ENCODE measurements at regions not wholly inside any gene's neighbourhood (a gene's known extent, or its start where the extent isn't known, plus 50 kb on each side); places are given as distances from the start of the nearest gene placed in this dataset.

- Histone ChIP-seq H3F3A (ENCODE audit: control insufficient read depth, insufficient read depth) (no peaks in the 10 kb centered on the region), H3K4me1 (ENCODE audit: control insufficient read depth, low read length) (no peaks in the 10 kb centered on the region), H4K20me1 (ENCODE audit: control insufficient read depth, insufficient read depth, low read depth, low read length) (no peaks in the 10 kb centered on the region), H3K27me3 (ENCODE audit: control insufficient read depth, low read length) (no peaks in the 10 kb centered on the region), H3K27ac (ENCODE audit: low read depth, low read length) (no peak overlapping the region), H3K9me3 (ENCODE audit: control insufficient read depth, insufficient read depth, low read length) (no peaks in the 10 kb centered on the region; the same call in 1 of the 2 replicates), H3K4me3 (ENCODE audit: low read length) (no peak overlapping the region), H3K79me2 (ENCODE audit: control insufficient read depth, low read length) (no peaks in the 10 kb centered on the region), H3K36me3 (ENCODE audit: control insufficient read depth, low read length) (no peaks in the 10 kb centered on the region), H3K9me2 (replicated peaks; ENCODE audit: control insufficient read depth, low read length) (no peaks in the 10 kb centered on the region), H3K4me2 (ENCODE audit: low read length) (no peak overlapping the region)
- TF ChIP-seq EZH2phosphoT487 (IDR thresholded peaks at IDR 0.05; ENCODE audit: borderline replicate concordance, low read length) (no peak), CTCF (IDR thresholded peaks at IDR 0.05; ENCODE audit: low read depth, low read length, poor library complexity, severe bottlenecking) (no peak)
Measured at GRCh38 chr18:28458751-28459150, 281.8 kb upstream of the CDH2 start.

GRCh38 chr18:28457784-28458183 lies 280.9 kb upstream of the CDH2 start:
- Histone ChIP-seq H3K4me3 (ENCODE audit: low read length) (no peak overlapping the region), H3K27me3 (ENCODE audit: control insufficient read depth, low read length) (no peaks in the 10 kb centered on the region), H3K79me2 (ENCODE audit: control insufficient read depth, low read length) (no peaks in the 10 kb centered on the region), H3K4me2 (ENCODE audit: low read length) (no peak overlapping the region), H3F3A (ENCODE audit: control insufficient read depth, insufficient read depth) (no peaks in the 10 kb centered on the region), H3K27ac (ENCODE audit: low read depth, low read length) (no peak overlapping the region), H3K9me3 (ENCODE audit: control insufficient read depth, insufficient read depth, low read length) (no peaks in the 10 kb centered on the region), H3K4me1 (ENCODE audit: control insufficient read depth, low read length) (no peaks in the 10 kb centered on the region), H4K20me1 (ENCODE audit: control insufficient read depth, insufficient read depth, low read depth, low read length) (no peaks in the 10 kb centered on the region), H3K9me2 (replicated peaks; ENCODE audit: control insufficient read depth, low read length) (no peaks in the 10 kb centered on the region), H3K36me3 (ENCODE audit: control insufficient read depth, low read length) (no peaks in the 10 kb centered on the region)
- no peak for TF ChIP-seq CTCF (IDR thresholded peaks at IDR 0.05; ENCODE audit: low read depth, low read length, poor library complexity, severe bottlenecking)
- no peak for TF ChIP-seq EZH2phosphoT487 (IDR thresholded peaks at IDR 0.05; ENCODE audit: borderline replicate concordance, low read length)

DNA sequence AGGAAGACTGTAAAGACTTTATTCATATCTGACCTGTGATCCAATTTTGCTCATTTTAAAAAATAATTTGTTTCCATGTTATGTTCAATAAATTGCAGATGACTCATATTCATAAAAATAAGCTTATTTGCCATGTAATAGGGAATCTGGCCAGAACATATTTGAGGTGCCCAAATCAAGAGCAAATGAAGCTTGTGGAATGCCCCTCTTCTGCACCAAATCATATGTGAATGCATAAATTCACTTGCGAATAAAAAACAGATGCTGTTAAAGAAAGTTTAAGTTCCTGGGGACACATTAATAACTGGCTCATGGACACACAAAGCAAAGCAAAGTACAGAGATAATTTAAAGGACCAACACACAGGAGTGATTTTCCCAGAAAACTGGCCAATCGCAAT lies 279.0 kb upstream of the CDH2 start:
- no peak overlapping the region for H3K27ac ChIP-seq (ENCODE audit: low read depth, low read length)
- no peak overlapping the region for H3K4me3 ChIP-seq (ENCODE audit: low read length)
- no peaks in the 10 kb centered on the region for H3K36me3 ChIP-seq (ENCODE audit: control insufficient read depth, low read length)
- no peaks in the 10 kb centered on the region for H4K20me1 ChIP-seq (ENCODE audit: control insufficient read depth, insufficient read depth, low read depth, low read length)
- no peaks in the 10 kb centered on the region for H3K9me3 ChIP-seq (ENCODE audit: control insufficient read depth, insufficient read depth, low read length)
- H3K4me1 ChIP-seq (ENCODE audit: control insufficient read depth, low read length): no peaks in the 10 kb centered on the region
- TF ChIP-seq EZH2phosphoT487 (IDR thresholded peaks at IDR 0.05; ENCODE audit: borderline replicate concordance, low read length): no peak
- no peak for TF ChIP-seq CTCF (IDR thresholded peaks at IDR 0.05; ENCODE audit: low read depth, low read length, poor library complexity, severe bottlenecking)
- H3K9me2 ChIP-seq (replicated peaks; ENCODE audit: control insufficient read depth, low read length): no peaks in the 10 kb centered on the region
- H3F3A ChIP-seq (ENCODE audit: control insufficient read depth, insufficient read depth): no peaks in the 10 kb centered on the region
- H3K79me2 ChIP-seq (ENCODE audit: control insufficient read depth, low read length): no peaks in the 10 kb centered on the region
- no peaks in the 10 kb centered on the region for H3K27me3 ChIP-seq (ENCODE audit: control insufficient read depth, low read length)
- H3K4me2 ChIP-seq (ENCODE audit: low read length): no peak overlapping the region

- peaks cover 5% of the 10 kb centered on the region; the same call in 1 of the 2 replicates for H3K9me3 ChIP-seq (ENCODE audit: control insufficient read depth, insufficient read depth, low read length)
- TF ChIP-seq EZH2phosphoT487 (IDR thresholded peaks at IDR 0.05; ENCODE audit: borderline replicate concordance, low read length): no peak
- H3K79me2 ChIP-seq (ENCODE audit: control insufficient read depth, low read length): no peaks in the 10 kb centered on the region
- H4K20me1 ChIP-seq (ENCODE audit: control insufficient read depth, insufficient read depth, low read depth, low read length): no peaks in the 10 kb centered on the region
- no peaks in the 10 kb centered on the region for H3K9me2 ChIP-seq (replicated peaks; ENCODE audit: control insufficient read depth, low read length)
- no peaks in the 10 kb centered on the region for H3K36me3 ChIP-seq (ENCODE audit: control insufficient read depth, low read length)
- H3K4me1 ChIP-seq (ENCODE audit: control insufficient read depth, low read length): no peaks in the 10 kb centered on the region
- no peak overlapping the region for H3K4me2 ChIP-seq (ENCODE audit: low read length)
- no peaks in the 10 kb centered on the region for H3K27me3 ChIP-seq (ENCODE audit: control insufficient read depth, low read length)
- H3K4me3 ChIP-seq (ENCODE audit: low read length): no peak overlapping the region
- no peaks in the 10 kb centered on the region for H3F3A ChIP-seq (ENCODE audit: control insufficient read depth, insufficient read depth)
- no peak overlapping the region for H3K27ac ChIP-seq (ENCODE audit: low read depth, low read length)
Measured at GRCh38 chr18:28439870-28440269, 262.9 kb upstream of the CDH2 start.

Measured in DOHH2 (cell line).